Testis (tissue), 2 donors: ENCODE measurements at regions not wholly inside any gene's neighbourhood (a gene's known extent, or its start where the extent isn't known, plus 50 kb on each side); places are given as distances from the start of the nearest gene placed in this dataset.

Source experiments
- DNase-seq: peaks from one replicate; pipeline ENCODE4 v3.0.0-alpha.2; 2019
- H3K27ac ChIP-seq, 2 donors: fragments of 200-600 bp; sonication (generic); one replicate each; pipeline ENCODE4 v1.5.1; 2019
- H3K27me3 ChIP-seq: fragments of 200-600 bp; sonication (generic); one replicate; pipeline ENCODE4 v1.5.1; 2019
- H3K36me3 ChIP-seq: fragments of 200-600 bp; sonication (generic); one replicate; pipeline ENCODE4 v1.5.1; 2017; ENCODE audit warnings: low read depth; ENCODE audit errors: missing control alignments
- H3K4me1 ChIP-seq: fragments of 200-600 bp; sonication (generic); one replicate; pipeline ENCODE4 v1.5.1; 2019
- H3K4me3 ChIP-seq, 2 donors: fragments of 200-600 bp; sonication (generic); one replicate each; pipeline ENCODE4 v1.5.1; 2017 to 2019
- H3K9me3 ChIP-seq: fragments of 200-600 bp; sonication (generic); one replicate; pipeline ENCODE4 v1.5.1; 2017
- POLR2A ChIP-seq: fragments of 450-650 bp; IDR thresholded peaks from one replicate; pipeline ENCODE4 v1.6.1; 2017; ENCODE audit warnings: antibody characterized with exemption, mild to moderate bottlenecking, moderate library complexity
- WGBS, 2 donors: methylation state at CpG; one replicate each; pipeline ENCODE4 v1.1.5; 2018; 5-methylcytosine and 5-hydroxymethylcytosine counted together
- intact Hi-C: fragments of 100-400 bp; cut with DNase I; formaldehyde crosslinking; loops from one replicate; pipeline ENCODE4 v1.15.1; 2023; ENCODE audit warnings: low total_unique reads
- TF ChIP-seq, protein P1 (sequence below), 3 experiments: fragments of 450-650 bp in 2 of 3; fragments of 200-600 bp in 1 of 3; sonication (generic) in 1 of 3; IDR thresholded peaks; one replicate each; pipeline ENCODE4 v1.5.1; 2016 to 2019; ENCODE audit warnings: antibody characterized with exemption in 3 of 3, mild to moderate bottlenecking in 2 of 3, moderate library complexity in 1 of 3

GRCh38 chr2:57842531-57842930, 204.1 kb upstream of the VRK2 start:
- TF ChIP-seq POLR2A, result no peak
- TF ChIP-seq, protein P1, sequence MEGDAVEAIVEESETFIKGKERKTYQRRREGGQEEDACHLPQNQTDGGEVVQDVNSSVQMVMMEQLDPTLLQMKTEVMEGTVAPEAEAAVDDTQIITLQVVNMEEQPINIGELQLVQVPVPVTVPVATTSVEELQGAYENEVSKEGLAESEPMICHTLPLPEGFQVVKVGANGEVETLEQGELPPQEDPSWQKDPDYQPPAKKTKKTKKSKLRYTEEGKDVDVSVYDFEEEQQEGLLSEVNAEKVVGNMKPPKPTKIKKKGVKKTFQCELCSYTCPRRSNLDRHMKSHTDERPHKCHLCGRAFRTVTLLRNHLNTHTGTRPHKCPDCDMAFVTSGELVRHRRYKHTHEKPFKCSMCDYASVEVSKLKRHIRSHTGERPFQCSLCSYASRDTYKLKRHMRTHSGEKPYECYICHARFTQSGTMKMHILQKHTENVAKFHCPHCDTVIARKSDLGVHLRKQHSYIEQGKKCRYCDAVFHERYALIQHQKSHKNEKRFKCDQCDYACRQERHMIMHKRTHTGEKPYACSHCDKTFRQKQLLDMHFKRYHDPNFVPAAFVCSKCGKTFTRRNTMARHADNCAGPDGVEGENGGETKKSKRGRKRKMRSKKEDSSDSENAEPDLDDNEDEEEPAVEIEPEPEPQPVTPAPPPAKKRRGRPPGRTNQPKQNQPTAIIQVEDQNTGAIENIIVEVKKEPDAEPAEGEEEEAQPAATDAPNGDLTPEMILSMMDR (IDR thresholded peaks at IDR 0.05), result no peak

DNA sequence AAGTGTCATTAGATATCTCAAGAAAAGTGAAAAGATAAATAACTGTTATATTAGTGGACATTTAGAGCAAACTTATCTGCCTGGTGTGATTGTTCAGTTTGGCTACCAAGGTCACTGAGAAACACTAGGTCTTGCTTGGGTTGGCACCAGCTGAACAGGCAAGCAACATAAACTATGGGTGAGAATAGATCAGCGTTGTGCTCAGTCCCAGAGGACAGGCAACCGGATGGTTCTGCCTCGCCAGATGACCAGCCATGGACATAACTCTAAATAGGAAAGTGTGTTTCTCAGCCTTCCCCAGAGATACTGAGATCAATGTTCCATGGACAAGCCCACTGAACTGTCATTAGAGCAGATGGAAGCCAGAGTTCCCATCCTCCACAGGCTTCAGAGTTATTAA, 203.4 kb upstream of the VRK2 start:
- Histone ChIP-seq H3K27me3 (no peaks in the 10 kb centered on the region), H3K27ac (no peak overlapping the region), H3K4me3 (no peak overlapping the region), H3K36me3 (no peaks in the 10 kb centered on the region), H3K9me3 (no peaks in the 10 kb centered on the region), H3K4me1 (no peaks in the 10 kb centered on the region)
- 65 to 95% methylated on average over 3 of the region's 3 CpGs for WGBS, 2 donors
- TF ChIP-seq, protein P1 (IDR thresholded peaks at IDR 0.05), result no peak
- TF ChIP-seq POLR2A, result no peak
- no peak for DNase-seq
- intact Hi-C loops, result no loop called here

More at GRCh38 chr2:57842531-57842930, 204.1 kb upstream of the VRK2 start:
- Histone ChIP-seq H3K4me1 (no peaks in the 10 kb centered on the region), H3K27me3 (no peaks in the 10 kb centered on the region), H3K4me3 (no peak overlapping the region), H3K9me3 (no peaks in the 10 kb centered on the region), H3K27ac (no peak overlapping the region), H3K36me3 (no peaks in the 10 kb centered on the region)
- 95 to 97% methylated on average over 1 of the region's 1 CpG for WGBS, 2 donors
- no peak for DNase-seq
- intact Hi-C loops, result no loop called here

GRCh38 chr2:57848723-57849122, 197.9 kb upstream of the VRK2 start:
- H3K27ac ChIP-seq, result no peak overlapping the region
- TF ChIP-seq, protein P1 (IDR thresholded peaks at IDR 0.05), result no peak
- TF ChIP-seq POLR2A, result no peak
- no peak overlapping the region for H3K4me3 ChIP-seq
- no peaks in the 10 kb centered on the region for H3K27me3 ChIP-seq
- H3K4me1 ChIP-seq, result no peaks in the 10 kb centered on the region
- DNase-seq, result no peak
- intact Hi-C loops, result no loop called here
- 78 to 85% methylated on average over 2 to 4 of the region's 4 CpGs for WGBS, 2 donors
- H3K9me3 ChIP-seq, result no peaks in the 10 kb centered on the region
- H3K36me3 ChIP-seq, result no peaks in the 10 kb centered on the region

- no peak overlapping the region for H3K27ac ChIP-seq
- H3K4me1 ChIP-seq, result no peaks in the 10 kb centered on the region
- H3K9me3 ChIP-seq, result no peaks in the 10 kb centered on the region
- intact Hi-C loops, result no loop called here
- no peaks in the 10 kb centered on the region for H3K27me3 ChIP-seq
- WGBS, 2 donors, result 100% methylated on average over 1 of the region's 3 CpGs; no CpG with 5 or more reads in 1 of the 2 donors
- H3K4me3 ChIP-seq, result no peak overlapping the region
- no peaks in the 10 kb centered on the region for H3K36me3 ChIP-seq
- no peak for TF ChIP-seq POLR2A
- TF ChIP-seq, protein P1 (IDR thresholded peaks at IDR 0.05), result no peak
- DNase-seq, result no peak
Measured at GRCh38 chr2:57849843-57850242, 196.8 kb upstream of the VRK2 start.

- intact Hi-C loops, result no loop called here
- no peak overlapping the region for H3K27ac ChIP-seq
- H3K36me3 ChIP-seq, result no peaks in the 10 kb centered on the region
- WGBS, 2 donors, result 89 to 100% methylated on average over 4 to 15 of the region's 15 CpGs
- no peak for TF ChIP-seq POLR2A
- TF ChIP-seq, protein P1 (IDR thresholded peaks at IDR 0.05), result no peak
- no peak overlapping the region for H3K4me3 ChIP-seq
- no peaks in the 10 kb centered on the region for H3K27me3 ChIP-seq
- no peak for DNase-seq
- H3K4me1 ChIP-seq, result no peaks in the 10 kb centered on the region
- H3K9me3 ChIP-seq, result no peaks in the 10 kb centered on the region
Measured at GRCh38 chr2:57850415-57851130, 196.0 kb upstream of the VRK2 start.
